ENCODE measurements at regions not wholly inside any gene's neighbourhood (a gene's known extent, or its start where the extent isn't known, plus 50 kb on each side); places are given as distances from the start of the nearest gene placed in this dataset.

DNA sequence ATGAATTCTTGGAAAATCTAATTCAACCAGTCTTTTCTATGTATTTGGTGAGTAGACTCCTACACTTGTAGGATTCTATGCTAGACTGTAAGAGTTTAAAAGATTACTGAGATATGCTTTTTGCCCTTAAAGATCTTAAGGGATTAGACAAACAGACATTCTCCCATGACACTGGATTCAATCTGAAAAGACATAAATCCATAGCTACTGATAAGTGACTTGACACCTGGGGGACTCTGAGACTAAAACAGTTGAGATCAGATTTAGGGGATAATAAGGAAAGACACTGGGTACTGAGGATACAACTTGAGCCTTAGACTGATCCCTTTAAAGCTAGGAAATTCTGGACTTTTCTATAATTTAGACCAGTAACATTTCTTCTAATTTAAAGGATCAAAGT, 1233.4 kb downstream of the XPNPEP1 start:
- POLR2A ChIA-PET: no interaction called here
- no peak for DNase-seq

DNA sequence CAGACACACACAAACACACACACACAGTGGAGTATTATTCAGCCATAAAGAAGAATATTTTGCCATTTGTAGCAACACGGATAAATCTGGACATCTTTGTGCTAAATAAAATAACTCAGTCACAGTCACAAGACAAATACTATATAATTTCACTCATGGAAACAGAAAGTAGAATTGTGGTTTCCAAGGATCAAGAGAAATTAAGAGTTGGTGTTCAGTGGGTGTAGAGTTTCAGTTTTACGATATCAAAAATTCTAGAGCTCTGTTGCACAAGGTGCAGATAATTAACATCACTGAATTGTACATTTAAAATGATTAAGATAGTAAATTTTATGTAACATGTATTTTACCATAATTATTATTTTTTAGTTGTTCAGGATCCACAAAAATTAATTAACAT, 1235.0 kb downstream of the XPNPEP1 start:
- POLR2A ChIA-PET: no interaction called here
- Histone ChIP-seq H3K36me3 (ENCODE audit: control insufficient read depth in 4 of 4, insufficient read depth in 4 of 4, low read length in 3 of 4) (no peaks in the 10 kb centered on the region), H3K4me1 (ENCODE audit: control extremely low read depth in 1 of 4, control insufficient read depth in 4 of 4, insufficient read depth in 4 of 4, low read length in 3 of 4) (no peaks in the 10 kb centered on the region), H3K27ac (ENCODE audit: insufficient read depth in 1 of 2, low read depth in 1 of 2, low read length in 2 of 2, poor library complexity in 1 of 2, severe bottlenecking in 2 of 2) (no peak overlapping the region), H3K27me3 (replicated peaks in 2 of 5; ENCODE audit: control insufficient read depth in 4 of 5, insufficient read depth in 5 of 5, low read length in 4 of 5) (no peaks in the 10 kb centered on the region), H3K9me3 (ENCODE audit: control extremely low read depth in 1 of 5, control insufficient read depth in 4 of 5, insufficient read depth in 2 of 5, low read depth in 1 of 5, low read length in 4 of 5) (peaks cover 0 to 3% (median 0%) of the 10 kb centered on the region in 5 experiments), H3K4me3 (ENCODE audit: control insufficient read depth in 1 of 7, extremely low read depth in 1 of 7, insufficient read depth in 4 of 7, low read depth in 2 of 7, low read length in 6 of 7) (no peak overlapping the region)
- no CpG with 5 or more reads among the region's 2 CpGs for WGBS (ENCODE audit: insufficient coverage)
- no peak for DNase-seq
- CTCF ChIA-PET: no interaction called here

More for the DNA sequence above, 1233.4 kb downstream of the XPNPEP1 start:
- H3K4me3 ChIP-seq (ENCODE audit: control insufficient read depth in 1 of 7, extremely low read depth in 1 of 7, insufficient read depth in 4 of 7, low read depth in 2 of 7, low read length in 6 of 7): no peak overlapping the region
- CTCF ChIA-PET: no interaction called here
- no peak overlapping the region for H3K27ac ChIP-seq (ENCODE audit: insufficient read depth in 1 of 2, low read depth in 1 of 2, low read length in 2 of 2, poor library complexity in 1 of 2, severe bottlenecking in 2 of 2)
- no peaks in the 10 kb centered on the region for H3K36me3 ChIP-seq (ENCODE audit: control insufficient read depth in 4 of 4, insufficient read depth in 4 of 4, low read length in 3 of 4)
- no peaks in the 10 kb centered on the region for H3K4me1 ChIP-seq (ENCODE audit: control extremely low read depth in 1 of 4, control insufficient read depth in 4 of 4, insufficient read depth in 4 of 4, low read length in 3 of 4)
- H3K27me3 ChIP-seq (replicated peaks in 2 of 5; ENCODE audit: control insufficient read depth in 4 of 5, insufficient read depth in 5 of 5, low read length in 4 of 5): no peaks in the 10 kb centered on the region
- no peaks in the 10 kb centered on the region for H3K9me3 ChIP-seq (ENCODE audit: control extremely low read depth in 1 of 5, control insufficient read depth in 4 of 5, insufficient read depth in 2 of 5, low read depth in 1 of 5, low read length in 4 of 5)

DNA sequence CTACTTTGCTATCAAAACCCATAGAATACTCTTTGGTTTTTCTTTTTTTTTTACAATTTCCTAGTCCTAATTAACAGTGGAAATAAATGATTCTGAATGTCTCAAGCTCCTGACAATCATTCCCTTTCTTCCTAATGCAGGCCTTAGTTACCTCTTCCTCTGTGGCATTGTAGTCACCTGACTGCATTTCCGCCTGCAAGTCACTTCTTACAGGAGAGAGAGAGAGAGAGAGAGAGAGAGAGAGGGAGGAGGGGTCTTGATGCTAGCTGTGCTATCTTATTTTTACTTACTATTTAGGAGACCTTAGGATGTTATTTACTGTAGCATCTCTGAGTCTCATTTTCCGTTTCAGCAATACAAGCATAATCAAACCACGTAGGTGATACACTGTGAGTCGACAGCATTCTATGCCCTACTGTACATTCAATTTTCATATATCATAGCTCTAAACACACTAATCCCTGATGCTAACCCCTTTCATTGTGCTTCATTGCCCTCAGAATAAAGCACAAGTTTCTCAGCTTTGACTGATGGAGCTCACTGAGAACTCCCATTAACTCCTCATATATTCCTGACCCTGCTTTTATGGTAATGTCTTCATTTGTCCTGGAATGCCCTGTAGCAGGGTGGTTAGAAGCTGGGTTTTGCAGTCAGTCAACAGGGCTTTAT, 1237.3 kb downstream of the XPNPEP1 start:
- H3K27me3 ChIP-seq (replicated peaks in 2 of 5; ENCODE audit: control insufficient read depth in 4 of 5, insufficient read depth in 5 of 5, low read length in 4 of 5): no peaks in the 10 kb centered on the region
- H3K4me1 ChIP-seq (ENCODE audit: control extremely low read depth in 1 of 4, control insufficient read depth in 4 of 4, insufficient read depth in 4 of 4, low read length in 3 of 4): no peaks in the 10 kb centered on the region
- ChIA-PET POLR2A (no interaction called here), CTCF (interaction anchor here (1.2 kb wide), 1 partner anchor 28 kb away, joined by 3 read pairs; no protein-coding TSS in a partner anchor)
- peaks cover 0 to 3% (median 0%) of the 10 kb centered on the region in 5 experiments for H3K9me3 ChIP-seq (ENCODE audit: control extremely low read depth in 1 of 5, control insufficient read depth in 4 of 5, insufficient read depth in 2 of 5, low read depth in 1 of 5, low read length in 4 of 5)
- H3K36me3 ChIP-seq (ENCODE audit: control insufficient read depth in 4 of 4, insufficient read depth in 4 of 4, low read length in 3 of 4): no peaks in the 10 kb centered on the region
- H3K27ac ChIP-seq (ENCODE audit: insufficient read depth in 1 of 2, low read depth in 1 of 2, low read length in 2 of 2, poor library complexity in 1 of 2, severe bottlenecking in 2 of 2): no peak overlapping the region
- H3K4me3 ChIP-seq (ENCODE audit: control insufficient read depth in 1 of 7, extremely low read depth in 1 of 7, insufficient read depth in 4 of 7, low read depth in 2 of 7, low read length in 6 of 7): no peak overlapping the region
- no peak for DNase-seq
- 100% methylated on average over 2 of the region's 4 CpGs for WGBS (ENCODE audit: insufficient coverage)

DNA sequence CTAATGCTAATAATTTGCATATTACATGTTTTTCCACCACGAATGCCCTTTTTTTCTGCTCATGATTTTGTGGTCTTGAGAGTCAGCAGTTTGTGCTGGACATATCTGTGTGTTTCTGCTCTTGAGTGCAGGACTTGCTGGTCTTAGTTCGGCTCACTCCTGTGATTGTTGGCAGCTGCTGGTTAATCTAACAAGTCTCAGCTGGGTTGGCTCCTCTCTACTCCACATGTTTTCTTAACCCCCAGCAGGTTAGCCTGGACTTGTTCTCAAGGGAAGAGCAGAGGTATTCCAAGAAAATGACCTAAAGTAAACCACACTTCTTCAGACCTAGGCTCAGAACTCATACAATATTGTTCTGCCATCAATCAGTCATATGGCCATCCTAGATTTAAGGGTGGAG, 1238.9 kb downstream of the XPNPEP1 start:
- 92% methylated on average over 1 of the region's 2 CpGs for WGBS (ENCODE audit: insufficient coverage)
- CTCF ChIA-PET: no interaction called here

DNA sequence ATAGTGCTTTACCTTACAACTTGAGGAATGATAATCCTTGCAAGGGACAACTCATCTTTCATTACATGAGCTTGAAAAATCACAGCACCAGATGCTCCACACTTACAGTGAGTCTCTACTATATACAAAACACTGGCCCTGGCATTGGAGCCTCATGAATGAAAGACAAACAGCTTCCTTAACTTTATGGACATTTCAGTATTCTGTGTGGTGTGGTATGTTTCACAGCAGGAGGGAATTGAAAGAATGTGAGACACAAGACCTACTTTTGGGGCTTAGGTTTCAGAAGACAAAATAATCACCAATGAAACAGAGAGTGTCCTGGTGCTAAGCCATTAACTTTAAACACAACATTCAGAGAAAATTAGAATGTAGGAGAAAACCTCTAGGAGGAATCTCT, 1249.6 kb downstream of the XPNPEP1 start:
- Histone ChIP-seq H3K4me1 (ENCODE audit: control extremely low read depth in 1 of 4, control insufficient read depth in 4 of 4, insufficient read depth in 4 of 4, low read length in 3 of 4) (no peaks in the 10 kb centered on the region), H3K9me3 (ENCODE audit: control extremely low read depth in 1 of 5, control insufficient read depth in 4 of 5, insufficient read depth in 2 of 5, low read depth in 1 of 5, low read length in 4 of 5) (peaks cover 0 to 1% (median 0%) of the 10 kb centered on the region in 5 experiments), H3K36me3 (ENCODE audit: control insufficient read depth in 4 of 4, insufficient read depth in 4 of 4, low read length in 3 of 4) (no peaks in the 10 kb centered on the region), H3K27ac (ENCODE audit: insufficient read depth in 1 of 2, low read depth in 1 of 2, low read length in 2 of 2, poor library complexity in 1 of 2, severe bottlenecking in 2 of 2) (no peak overlapping the region), H3K27me3 (replicated peaks in 2 of 5; ENCODE audit: control insufficient read depth in 4 of 5, insufficient read depth in 5 of 5, low read length in 4 of 5) (no peaks in the 10 kb centered on the region), H3K4me3 (ENCODE audit: control insufficient read depth in 1 of 7, extremely low read depth in 1 of 7, insufficient read depth in 4 of 7, low read depth in 2 of 7, low read length in 6 of 7) (no peak overlapping the region)
- CTCF ChIA-PET: no interaction called here
- no peak for DNase-seq
- POLR2A ChIA-PET: no interaction called here

More for the DNA sequence above, 1238.9 kb downstream of the XPNPEP1 start:
- no peak overlapping the region for H3K27ac ChIP-seq (ENCODE audit: insufficient read depth in 1 of 2, low read depth in 1 of 2, low read length in 2 of 2, poor library complexity in 1 of 2, severe bottlenecking in 2 of 2)
- H3K36me3 ChIP-seq (ENCODE audit: control insufficient read depth in 4 of 4, insufficient read depth in 4 of 4, low read length in 3 of 4): no peaks in the 10 kb centered on the region
- peaks cover 0 to 3% (median 0%) of the 10 kb centered on the region in 5 experiments for H3K9me3 ChIP-seq (ENCODE audit: control extremely low read depth in 1 of 5, control insufficient read depth in 4 of 5, insufficient read depth in 2 of 5, low read depth in 1 of 5, low read length in 4 of 5)
- POLR2A ChIA-PET: no interaction called here
- DNase-seq: no peak
- no peaks in the 10 kb centered on the region for H3K27me3 ChIP-seq (replicated peaks in 2 of 5; ENCODE audit: control insufficient read depth in 4 of 5, insufficient read depth in 5 of 5, low read length in 4 of 5)
- H3K4me1 ChIP-seq (ENCODE audit: control extremely low read depth in 1 of 4, control insufficient read depth in 4 of 4, insufficient read depth in 4 of 4, low read length in 3 of 4): no peaks in the 10 kb centered on the region
- H3K4me3 ChIP-seq (ENCODE audit: control insufficient read depth in 1 of 7, extremely low read depth in 1 of 7, insufficient read depth in 4 of 7, low read depth in 2 of 7, low read length in 6 of 7): no peak overlapping the region

DNA sequence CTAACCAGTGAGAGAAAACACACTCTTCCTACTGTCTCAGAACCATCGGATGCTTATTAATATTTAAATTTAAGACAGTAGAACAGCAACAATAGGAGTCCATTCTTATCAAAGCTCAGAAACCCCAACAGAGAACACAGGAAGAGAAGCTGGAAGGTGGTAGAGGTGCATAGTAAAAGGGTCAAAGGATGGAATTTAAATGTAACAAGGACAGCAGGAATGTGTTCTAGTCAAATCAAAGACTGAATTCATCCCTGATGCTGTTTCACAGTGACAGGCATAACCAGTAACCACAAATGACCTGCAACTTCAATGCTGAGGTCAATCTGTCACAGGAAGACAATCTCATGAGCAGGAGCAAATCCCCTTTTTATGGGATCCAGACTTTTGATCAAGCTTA, 1259.7 kb downstream of the XPNPEP1 start:
- no peak for DNase-seq
- Histone ChIP-seq H3K27ac (ENCODE audit: insufficient read depth in 1 of 2, low read depth in 1 of 2, low read length in 2 of 2, poor library complexity in 1 of 2, severe bottlenecking in 2 of 2) (no peak overlapping the region), H3K4me1 (ENCODE audit: control extremely low read depth in 1 of 4, control insufficient read depth in 4 of 4, insufficient read depth in 4 of 4, low read length in 3 of 4) (no peaks in the 10 kb centered on the region), H3K4me3 (ENCODE audit: control insufficient read depth in 1 of 7, extremely low read depth in 1 of 7, insufficient read depth in 4 of 7, low read depth in 2 of 7, low read length in 6 of 7) (no peak overlapping the region), H3K9me3 (ENCODE audit: control extremely low read depth in 1 of 5, control insufficient read depth in 4 of 5, insufficient read depth in 2 of 5, low read depth in 1 of 5, low read length in 4 of 5) (no peaks in the 10 kb centered on the region), H3K27me3 (replicated peaks in 2 of 5; ENCODE audit: control insufficient read depth in 4 of 5, insufficient read depth in 5 of 5, low read length in 4 of 5) (no peaks in the 10 kb centered on the region), H3K36me3 (ENCODE audit: control insufficient read depth in 4 of 4, insufficient read depth in 4 of 4, low read length in 3 of 4) (no peaks in the 10 kb centered on the region)
- CTCF ChIA-PET: no interaction called here
- POLR2A ChIA-PET: no interaction called here
- no CpG with 5 or more reads among the region's 1 CpG for WGBS (ENCODE audit: insufficient coverage)

DNA sequence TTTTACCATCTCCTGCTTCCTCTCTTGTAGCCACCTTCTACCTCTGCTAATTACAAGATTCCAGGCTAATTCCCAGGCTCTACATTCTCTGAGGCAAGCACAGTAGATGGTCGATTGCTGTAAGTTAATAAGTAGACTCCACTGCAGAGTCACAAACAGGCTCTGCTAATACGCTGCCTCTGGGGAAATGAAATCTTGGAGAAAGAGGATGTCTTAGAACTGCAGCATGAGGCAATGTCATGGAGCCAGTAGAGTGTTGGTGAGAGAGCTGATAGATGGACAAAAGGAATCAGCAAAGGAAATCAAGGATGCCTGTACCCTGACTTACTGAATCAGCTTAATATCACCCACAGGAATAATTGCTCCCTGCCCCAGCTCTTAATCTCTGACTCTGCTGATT, 1260.3 kb downstream of the XPNPEP1 start:
- DNase-seq: no peak
- no peak overlapping the region for H3K4me3 ChIP-seq (ENCODE audit: control insufficient read depth in 1 of 7, extremely low read depth in 1 of 7, insufficient read depth in 4 of 7, low read depth in 2 of 7, low read length in 6 of 7)
- no peaks in the 10 kb centered on the region for H3K27me3 ChIP-seq (replicated peaks in 2 of 5; ENCODE audit: control insufficient read depth in 4 of 5, insufficient read depth in 5 of 5, low read length in 4 of 5)
- H3K36me3 ChIP-seq (ENCODE audit: control insufficient read depth in 4 of 4, insufficient read depth in 4 of 4, low read length in 3 of 4): no peaks in the 10 kb centered on the region
- H3K9me3 ChIP-seq (ENCODE audit: control extremely low read depth in 1 of 5, control insufficient read depth in 4 of 5, insufficient read depth in 2 of 5, low read depth in 1 of 5, low read length in 4 of 5): no peaks in the 10 kb centered on the region
- ChIA-PET POLR2A (no interaction called here), CTCF (no interaction called here)
- 100% methylated on average over 1 of the region's 2 CpGs for WGBS (ENCODE audit: insufficient coverage)
- H3K27ac ChIP-seq (ENCODE audit: insufficient read depth in 1 of 2, low read depth in 1 of 2, low read length in 2 of 2, poor library complexity in 1 of 2, severe bottlenecking in 2 of 2): no peak overlapping the region
- H3K4me1 ChIP-seq (ENCODE audit: control extremely low read depth in 1 of 4, control insufficient read depth in 4 of 4, insufficient read depth in 4 of 4, low read length in 3 of 4): no peaks in the 10 kb centered on the region

Data from common myeloid progenitor, CD34-positive (primary cell).